ENCODE measurements at regions not wholly inside any gene's neighbourhood (a gene's known extent, or its start where the extent isn't known, plus 50 kb on each side); places are given as distances from the start of the nearest gene placed in this dataset.

GRCh38 chr2:219824996-219825395 lies 197.6 kb downstream of the SLC4A3 start:
- TF ChIP-seq POLR2A (IDR thresholded peaks at IDR 0.05): no peak
- TF ChIP-seq, protein P1, sequence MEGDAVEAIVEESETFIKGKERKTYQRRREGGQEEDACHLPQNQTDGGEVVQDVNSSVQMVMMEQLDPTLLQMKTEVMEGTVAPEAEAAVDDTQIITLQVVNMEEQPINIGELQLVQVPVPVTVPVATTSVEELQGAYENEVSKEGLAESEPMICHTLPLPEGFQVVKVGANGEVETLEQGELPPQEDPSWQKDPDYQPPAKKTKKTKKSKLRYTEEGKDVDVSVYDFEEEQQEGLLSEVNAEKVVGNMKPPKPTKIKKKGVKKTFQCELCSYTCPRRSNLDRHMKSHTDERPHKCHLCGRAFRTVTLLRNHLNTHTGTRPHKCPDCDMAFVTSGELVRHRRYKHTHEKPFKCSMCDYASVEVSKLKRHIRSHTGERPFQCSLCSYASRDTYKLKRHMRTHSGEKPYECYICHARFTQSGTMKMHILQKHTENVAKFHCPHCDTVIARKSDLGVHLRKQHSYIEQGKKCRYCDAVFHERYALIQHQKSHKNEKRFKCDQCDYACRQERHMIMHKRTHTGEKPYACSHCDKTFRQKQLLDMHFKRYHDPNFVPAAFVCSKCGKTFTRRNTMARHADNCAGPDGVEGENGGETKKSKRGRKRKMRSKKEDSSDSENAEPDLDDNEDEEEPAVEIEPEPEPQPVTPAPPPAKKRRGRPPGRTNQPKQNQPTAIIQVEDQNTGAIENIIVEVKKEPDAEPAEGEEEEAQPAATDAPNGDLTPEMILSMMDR (IDR thresholded peaks at IDR 0.05): no peak
- 59% methylated on average over 3 of the region's 3 CpGs for WGBS, 2 donors

DNA sequence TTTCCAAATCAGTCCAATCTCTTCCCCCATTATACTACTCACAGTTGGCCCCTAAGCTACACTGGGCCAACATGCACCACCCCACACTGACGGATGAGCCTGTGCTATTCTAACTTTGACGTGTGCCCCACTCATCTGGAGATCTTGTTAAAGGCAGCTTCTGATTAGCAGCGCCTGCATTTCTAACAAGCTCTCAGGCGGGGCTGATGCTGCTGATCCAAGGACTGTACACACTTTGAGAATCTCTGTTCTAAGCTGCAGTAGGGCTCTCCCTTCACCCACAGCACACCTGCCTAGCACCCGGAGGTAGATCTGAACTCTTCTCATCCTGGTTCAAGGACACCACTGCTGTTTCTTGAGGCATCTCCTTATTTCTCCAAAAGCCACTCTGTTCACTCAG lies 200.7 kb downstream of the SLC4A3 start:
- intact Hi-C loops (cut with DNase I): no loop called here
- Histone ChIP-seq H3K36me3 (replicated peaks in 1 of 2; ENCODE audit: insufficient read depth in 1 of 2, low read depth in 2 of 2) (no peaks in the 10 kb centered on the region), H3K27me3 (no peaks in the 10 kb centered on the region), H3K27ac (no peak overlapping the region), H3K9me3 (no peaks in the 10 kb centered on the region), H3K4me3 (no peak overlapping the region), H3K4me1 (no peaks in the 10 kb centered on the region)
- no peak for TF ChIP-seq POLR2A (IDR thresholded peaks at IDR 0.05)
- TF ChIP-seq, protein P1 (IDR thresholded peaks at IDR 0.05): no peak
- ATAC-seq (no peak), DNase-seq (no peak)
- 61 to 71% methylated on average over 5 of the region's 5 CpGs for WGBS, 2 donors

More at GRCh38 chr2:219824996-219825395, 197.6 kb downstream of the SLC4A3 start:
- Histone ChIP-seq H3K36me3 (replicated peaks in 1 of 2; ENCODE audit: insufficient read depth in 1 of 2, low read depth in 2 of 2) (no peaks in the 10 kb centered on the region), H3K9me3 (no peaks in the 10 kb centered on the region), H3K27ac (no peak overlapping the region), H3K4me1 (no peaks in the 10 kb centered on the region), H3K27me3 (no peaks in the 10 kb centered on the region), H3K4me3 (no peak overlapping the region)
- DNase-seq: no peak
- intact Hi-C loops (cut with DNase I): no loop called here
- no peak for ATAC-seq

DNA sequence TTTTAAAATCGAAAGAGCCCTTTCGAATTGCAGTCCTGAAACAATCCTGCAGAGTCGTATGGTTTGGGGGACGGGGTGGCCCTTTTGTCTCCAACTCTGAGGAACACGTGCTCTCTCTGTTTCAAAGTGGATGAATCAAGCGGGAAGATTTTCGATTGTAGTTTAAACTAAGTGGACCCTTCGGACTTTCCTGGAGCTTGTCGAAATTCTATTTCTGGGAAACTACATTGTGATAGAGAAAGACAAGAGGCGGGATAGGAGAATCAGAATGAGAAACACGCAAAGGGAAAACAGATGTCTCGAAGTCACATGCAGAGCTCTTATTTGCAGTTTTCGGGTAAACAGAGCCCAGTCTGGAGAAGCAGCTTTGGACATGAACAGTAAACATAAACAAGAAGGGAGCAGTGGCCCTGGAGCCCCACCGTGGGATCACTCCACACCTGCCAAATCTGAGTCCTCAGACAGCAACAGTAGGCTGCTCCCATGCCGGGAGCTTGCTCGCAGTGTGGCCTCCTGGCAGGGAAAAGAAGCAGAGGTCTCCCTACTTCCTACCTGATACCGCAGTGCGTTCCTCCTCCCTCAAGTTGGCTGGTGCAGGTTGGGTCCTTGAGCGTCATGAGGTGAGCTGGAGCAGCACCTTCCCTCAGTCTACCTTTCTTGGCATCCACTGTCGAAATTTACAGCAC lies 202.4 kb downstream of the SLC4A3 start:
- no peak for ATAC-seq
- intact Hi-C loops (cut with DNase I): no loop called here

GRCh38 chr2:219830353-219830738 lies 202.9 kb downstream of the SLC4A3 start:
- no peaks in the 10 kb centered on the region for H3K36me3 ChIP-seq (replicated peaks in 1 of 2; ENCODE audit: insufficient read depth in 1 of 2, low read depth in 2 of 2)
- no peak overlapping the region for H3K4me3 ChIP-seq
- H3K27me3 ChIP-seq: no peaks in the 10 kb centered on the region
- H3K27ac ChIP-seq: no peak overlapping the region
- no peaks in the 10 kb centered on the region for H3K9me3 ChIP-seq
- TF ChIP-seq POLR2A (IDR thresholded peaks at IDR 0.05): no peak
- TF ChIP-seq, protein P1 (IDR thresholded peaks at IDR 0.05): no peak
- ATAC-seq: no peak
- intact Hi-C loops (cut with DNase I): no loop called here
- H3K4me1 ChIP-seq: no peaks in the 10 kb centered on the region
- DNase-seq: no peak
- 78 to 81% methylated on average over 4 to 5 of the region's 5 CpGs for WGBS, 2 donors

More for the DNA sequence above, 202.4 kb downstream of the SLC4A3 start:
- H3K36me3 ChIP-seq (replicated peaks in 1 of 2; ENCODE audit: insufficient read depth in 1 of 2, low read depth in 2 of 2): no peaks in the 10 kb centered on the region
- no peak for DNase-seq
- H3K27me3 ChIP-seq: no peaks in the 10 kb centered on the region
- TF ChIP-seq POLR2A (IDR thresholded peaks at IDR 0.05): no peak
- TF ChIP-seq, protein P1 (IDR thresholded peaks at IDR 0.05): no peak
- H3K27ac ChIP-seq: no peak overlapping the region
- WGBS, 2 donors: 65 to 73% methylated on average over 20 of the region's 20 CpGs
- H3K4me1 ChIP-seq: no peaks in the 10 kb centered on the region
- H3K4me3 ChIP-seq: no peak overlapping the region
- H3K9me3 ChIP-seq: no peaks in the 10 kb centered on the region

- Histone ChIP-seq H3K27ac (no peak overlapping the region), H3K36me3 (replicated peaks in 1 of 2; ENCODE audit: insufficient read depth in 1 of 2, low read depth in 2 of 2) (no peaks in the 10 kb centered on the region), H3K4me3 (no peak overlapping the region), H3K4me1 (no peaks in the 10 kb centered on the region), H3K27me3 (no peaks in the 10 kb centered on the region), H3K9me3 (no peaks in the 10 kb centered on the region)
- TF ChIP-seq, protein P1 (IDR thresholded peaks at IDR 0.05): no peak
- TF ChIP-seq POLR2A (IDR thresholded peaks at IDR 0.05): no peak
- ATAC-seq (no peak), DNase-seq (no peak)
- 71 to 75% methylated on average over 2 of the region's 2 CpGs for WGBS, 2 donors
- intact Hi-C loops (cut with DNase I): no loop called here
These were observed 204.5 kb downstream of the SLC4A3 start for GRCh38 chr2:219831957-219832356.

Data from body of pancreas (tissue), 4 donors.